H1 (cell line): ENCODE measurements at regions not wholly inside any gene's neighbourhood (a gene's known extent, or its start where the extent isn't known, plus 50 kb on each side); places are given as distances from the start of the nearest gene placed in this dataset.

Experiments used
- CTCF ChIA-PET: fragments of 300-600 bp; sonication (Branson Sonifier 250); formaldehyde crosslinking; loops from one replicate; lab custom pipeline; 2021; ENCODE audit not compliant: partially characterized antibody; lab: Charles Lee
- POLR2A ChIA-PET: fragments of 300-600 bp; sonication (Branson Sonifier 250); formaldehyde crosslinking; loops from one replicate; lab custom pipeline; 2021; ENCODE audit warnings: inconsistent platforms; ENCODE audit not compliant: partially characterized antibody; lab: Charles Lee
- DNase-seq, 2 experiments: peaks; one replicate each; pipeline versions ENCODE4 v3.0.0 to v3.0.0-alpha.2; 2010 to 2022; ENCODE audit warnings: low spot score in 2 of 2, low read depth in 1 of 2, mixed read lengths in 1 of 2
- FAIRE-seq: peaks from 2 replicates; lab custom pipeline; 2011; peaks lifted over from hg19 to GRCh38; lab: Jason Lieb, UNC
- H2AFZ ChIP-seq: 2 replicates; pipeline ENCODE4 v1.8.1; 2012; ENCODE audit warnings: low read length, inconsistent platforms
- H2AK5ac ChIP-seq: 2 replicates; pipeline ENCODE4 v1.6.1; 2013; ENCODE audit warnings: low read depth, low read length
- H2BK120ac ChIP-seq: replicated peaks from 2 replicates; pipeline ENCODE3; 2013; ENCODE audit warnings: low read depth, low read length, inconsistent platforms
- H2BK12ac ChIP-seq: 2 replicates; pipeline ENCODE4 v1.6.1; 2013; ENCODE audit warnings: low read depth, low read length
- H2BK15ac ChIP-seq: 2 replicates; pipeline ENCODE4 v1.6.1; 2013; ENCODE audit warnings: low read length
- H2BK20ac ChIP-seq: 2 replicates; pipeline ENCODE4 v1.6.1; 2013; ENCODE audit warnings: low read length
- H2BK5ac ChIP-seq: 2 replicates; pipeline ENCODE4 v1.6.1; 2013; ENCODE audit warnings: low read depth, low read length
- H3K14ac ChIP-seq: 2 replicates; pipeline ENCODE4 v1.6.1; 2013; ENCODE audit warnings: inconsistent platforms; ENCODE audit not compliant: insufficient read length
- H3K18ac ChIP-seq: 2 replicates; pipeline ENCODE4 v1.6.1; 2013; ENCODE audit warnings: low read length; ENCODE audit errors: extremely low read depth
- H3K23ac ChIP-seq: 2 replicates; pipeline ENCODE4 v1.6.1; 2013; ENCODE audit warnings: inconsistent platforms; ENCODE audit not compliant: insufficient read length
- H3K23me2 ChIP-seq: 2 replicates; pipeline ENCODE4 v1.6.1; 2013; ENCODE audit warnings: low read depth, low read length
- H3K27ac ChIP-seq: 2 replicates; pipeline ENCODE4 v1.6.1; 2011; ENCODE audit warnings: low read depth, low read length, inconsistent platforms
- H3K27me3 ChIP-seq, 4 experiments: replicated peaks in 1 of 4; 1 replicate in 1 of 4; 2 replicates in 3 of 4; pipeline versions ENCODE4 v1.6.1 to v1.8.1; 2011 to 2013; ENCODE audit warnings: low read length in 3 of 4, mild to moderate bottlenecking in 3 of 4, inconsistent platforms in 2 of 4, mixed read lengths in 2 of 4, moderate library complexity in 1 of 4; ENCODE audit not compliant: control insufficient read depth in 3 of 4, insufficient read depth in 3 of 4; ENCODE audit errors: extremely low read depth in 1 of 4
- H3K36me3 ChIP-seq, 4 experiments: 2 replicates each; pipeline versions ENCODE4 v1.6.1 to v1.8.1; 2011 to 2013; ENCODE audit warnings: mild to moderate bottlenecking in 4 of 4, low read length in 3 of 4, moderate library complexity in 2 of 4, control low read depth in 1 of 4, inconsistent platforms in 1 of 4; ENCODE audit not compliant: insufficient read depth in 4 of 4, control insufficient read depth in 2 of 4
- H3K4ac ChIP-seq: replicated peaks from 2 replicates; pipeline ENCODE3; 2013; ENCODE audit warnings: low read length, low read depth, mixed read lengths, inconsistent platforms; ENCODE audit not compliant: insufficient read length
- H3K4me1 ChIP-seq, 4 experiments: replicated peaks in 1 of 4; 1 replicate in 1 of 4; 2 replicates in 3 of 4; pipeline versions ENCODE4 v1.6.1 to v1.8.1; 2011 to 2013; ENCODE audit warnings: low read length in 3 of 4, inconsistent platforms in 2 of 4, mixed read lengths in 1 of 4; ENCODE audit not compliant: insufficient read depth in 4 of 4, control insufficient read depth in 3 of 4
- H3K4me2 ChIP-seq, 2 experiments: 2 replicates each; pipeline versions ENCODE4 v1.6.1 to v1.8.1; 2011 to 2013; ENCODE audit warnings: low read depth in 2 of 2, low read length in 2 of 2, control low read depth in 1 of 2, inconsistent platforms in 1 of 2, mild to moderate bottlenecking in 1 of 2; ENCODE audit not compliant: insufficient read depth in 1 of 2
- H3K4me3 ChIP-seq, 4 experiments: fragments of 200-600, 300-600 bp in 1 of 4; sonication (generic), shearing (Covaris generic), sonication (Bioruptor Twin) in 1 of 4; 2 replicates each; pipeline versions ENCODE4 v1.5.1 to v1.8.1; 2011 to 2016; ENCODE audit warnings: low read length in 4 of 4, low read depth in 3 of 4, control low read depth in 2 of 4, inconsistent platforms in 2 of 4, mild to moderate bottlenecking in 2 of 4, mixed read lengths in 1 of 4, moderate library complexity in 1 of 4; ENCODE audit not compliant: insufficient read depth in 2 of 4; ENCODE audit errors: extremely low read depth in 1 of 4
- H3K56ac ChIP-seq: replicated peaks from 2 replicates; pipeline ENCODE3; 2013; ENCODE audit warnings: low read depth, mild to moderate bottlenecking, mixed read lengths, low read length, inconsistent platforms; ENCODE audit not compliant: insufficient read length
- H3K79me1 ChIP-seq: 2 replicates; pipeline ENCODE4 v1.6.1; 2013; ENCODE audit warnings: low read depth, low read length, control low read depth
- H3K79me2 ChIP-seq, 2 experiments: 2 replicates each; pipeline versions ENCODE4 v1.6.1 to v1.8.1; 2012 to 2013; ENCODE audit warnings: low read length in 2 of 2, mild to moderate bottlenecking in 2 of 2, inconsistent platforms in 1 of 2; ENCODE audit not compliant: insufficient read depth in 2 of 2, control insufficient read depth in 1 of 2
- H3K9ac ChIP-seq, 4 experiments: replicated peaks in 1 of 4; 1 replicate in 1 of 4; 2 replicates in 3 of 4; pipeline versions ENCODE4 v1.6.1 to v1.8.1; 2011 to 2013; ENCODE audit warnings: low read depth in 3 of 4, low read length in 3 of 4, control low read depth in 2 of 4, mild to moderate bottlenecking in 2 of 4, moderate library complexity in 2 of 4, inconsistent platforms in 1 of 4; ENCODE audit errors: extremely low read depth in 1 of 4
- H3K9me3 ChIP-seq, 2 experiments: 2 replicates each; pipeline versions ENCODE4 v1.6.1 to v1.8.1; 2012 to 2013; ENCODE audit warnings: mild to moderate bottlenecking in 2 of 2, moderate library complexity in 2 of 2, control low read depth in 1 of 2, inconsistent platforms in 1 of 2, low read depth in 1 of 2, low read length in 1 of 2, mixed read lengths in 1 of 2; ENCODE audit not compliant: insufficient read depth in 2 of 2
- H4K20me1 ChIP-seq, 2 experiments: replicated peaks in 1 of 2; 2 replicates each; pipeline versions ENCODE3 to v1.8.1; 2011 to 2013; ENCODE audit warnings: inconsistent platforms in 2 of 2, low read length in 2 of 2, mild to moderate bottlenecking in 1 of 2; ENCODE audit not compliant: insufficient read depth in 2 of 2, control insufficient read depth in 1 of 2
- H4K5ac ChIP-seq: 2 replicates; pipeline ENCODE4 v1.6.1; 2013; ENCODE audit warnings: low read length, low read depth, mixed read lengths, inconsistent platforms; ENCODE audit not compliant: insufficient read length
- H4K8ac ChIP-seq: 2 replicates; pipeline ENCODE4 v1.8.0; 2013; ENCODE audit warnings: mild to moderate bottlenecking, moderate library complexity, low read length, inconsistent platforms; ENCODE audit not compliant: insufficient read depth; ENCODE audit errors: extremely low read depth
- H4K91ac ChIP-seq: replicated peaks from 2 replicates; pipeline ENCODE3; 2013; ENCODE audit warnings: low read length, mixed read lengths, inconsistent platforms; ENCODE audit not compliant: insufficient read length
- POLR2A ChIP-seq, 2 experiments: IDR thresholded peaks; 1 replicate in 1 of 2; 2 replicates in 1 of 2; pipeline ENCODE4 v1.6.1; 2011; ENCODE audit warnings: low read depth in 2 of 2, low read length in 2 of 2, mild to moderate bottlenecking in 2 of 2; ENCODE audit errors: control extremely low read depth in 1 of 2
- WGBS, 2 experiments: shearing (Covaris generic) in 1 of 2; methylation state at CpG; one replicate each; pipeline versions ENCODE4 v1.1.6 to v1.1.7; 2013 to 2015; ENCODE audit warnings: low lambda C conversion rate in 2 of 2, mixed read lengths in 2 of 2, inconsistent platforms in 1 of 2, low coverage in 1 of 2, missing lambda C conversion rate in 1 of 2; ENCODE audit not compliant: insufficient replicate concordance in 2 of 2, insufficient coverage in 1 of 2, insufficient read length in 1 of 2; ENCODE audit errors: extremely low coverage in 1 of 2, missing lambda C conversion rate in 1 of 2; 5-methylcytosine and 5-hydroxymethylcytosine counted together

DNA sequence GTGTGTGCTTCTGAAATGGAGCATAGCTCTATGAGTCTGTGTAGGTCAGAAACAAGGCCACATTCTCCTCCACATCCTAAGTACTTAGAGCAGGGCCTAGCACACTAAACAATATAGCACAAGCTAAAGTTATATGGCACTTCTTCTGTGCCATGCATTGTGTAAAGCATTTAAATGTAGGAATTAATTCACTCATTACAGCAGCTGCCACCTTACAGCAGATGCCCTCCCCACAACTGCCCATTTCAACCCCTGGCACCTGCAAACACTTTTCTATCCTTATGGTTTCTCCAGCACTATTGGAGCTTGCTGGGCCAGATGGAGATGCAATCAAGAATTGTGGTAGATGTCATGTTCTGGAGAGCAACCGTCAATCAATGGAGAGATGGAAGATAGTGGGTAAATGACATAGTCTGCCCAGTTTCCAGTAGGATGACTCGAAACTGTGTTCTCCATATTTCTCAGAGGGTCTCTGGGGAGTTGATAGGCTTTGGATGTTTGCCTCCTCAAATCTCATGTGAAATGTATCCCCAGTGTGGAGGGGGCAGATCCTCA is 373.7 kb downstream of the DOK5 start:
- no peaks in the 10 kb centered on the region for H3K79me2 ChIP-seq
- H4K91ac ChIP-seq = no peak overlapping the region
- H3K27me3 ChIP-seq = no peaks in the 10 kb centered on the region
- H3K36me3 ChIP-seq = no peaks in the 10 kb centered on the region
- no peak overlapping the region for H4K8ac ChIP-seq
- no peak overlapping the region for H3K9ac ChIP-seq
- H3K14ac ChIP-seq = no peak overlapping the region
- H2AK5ac ChIP-seq = no peak overlapping the region
- no peak overlapping the region for H3K4me3 ChIP-seq
- no peak overlapping the region for H2BK12ac ChIP-seq
- no peak overlapping the region for H3K4ac ChIP-seq
- H3K18ac ChIP-seq = no peak overlapping the region
- DNase-seq = no peak
- no peak overlapping the region for H4K5ac ChIP-seq
- ChIA-PET CTCF (no interaction called here), POLR2A (no interaction called here)
- no peak overlapping the region for H2BK15ac ChIP-seq
- H2BK120ac ChIP-seq = no peak overlapping the region
- FAIRE-seq = no peak
- no peak overlapping the region for H2BK5ac ChIP-seq
- H3K4me1 ChIP-seq = no peaks in the 10 kb centered on the region
- H3K4me2 ChIP-seq = no peak overlapping the region
- H3K27ac ChIP-seq = no peak overlapping the region
- H3K56ac ChIP-seq = no peak overlapping the region
- H3K23me2 ChIP-seq = no peaks in the 10 kb centered on the region
- H3K9me3 ChIP-seq = no peaks in the 10 kb centered on the region
- H2AFZ ChIP-seq = no peak overlapping the region
- no peak overlapping the region for H2BK20ac ChIP-seq
- WGBS, 2 experiments = 80% methylated on average over 2 of the region's 2 CpGs; no CpG with 5 or more reads in 1 of the 2 experiments
- no peaks in the 10 kb centered on the region for H4K20me1 ChIP-seq
- H3K79me1 ChIP-seq = no peaks in the 10 kb centered on the region
- no peak overlapping the region for H3K23ac ChIP-seq
- TF ChIP-seq POLR2A (IDR thresholded peaks at IDR 0.05; ENCODE audit: control extremely low read depth in 1 of 2, low read depth in 2 of 2, low read length in 2 of 2) = no peak
